Lower leg skin (tissue), 3 donors: ENCODE measurements at regions not wholly inside any gene's neighbourhood (a gene's known extent, or its start where the extent isn't known, plus 50 kb on each side); places are given as distances from the start of the nearest gene placed in this dataset.

Experiments used
- CTCF ChIP-seq, 3 donors: fragments of 450-650 bp; IDR thresholded peaks; one replicate each; pipeline ENCODE4 v1.5.1; 2016; ENCODE audit warnings: antibody characterized with exemption in 3 of 3, mild to moderate bottlenecking in 3 of 3, moderate library complexity in 2 of 3
- POLR2A ChIP-seq, 2 donors: fragments of 450-650 bp; IDR thresholded peaks; one replicate each; pipeline ENCODE4 v1.6.1; 2016 to 2017; ENCODE audit warnings: antibody characterized with exemption in 2 of 2, mild to moderate bottlenecking in 1 of 2, moderate library complexity in 1 of 2

- no peak for TF ChIP-seq POLR2A (IDR thresholded peaks at IDR 0.05)
- no peak for TF ChIP-seq CTCF (IDR thresholded peaks at IDR 0.05)
Measured at GRCh38 chr4:136893573-136893972, 638.7 kb downstream of the PCDH18 start.
